ENCODE measurements at regions not wholly inside any gene's neighbourhood (a gene's known extent, or its start where the extent isn't known, plus 50 kb on each side); places are given as distances from the start of the nearest gene placed in this dataset.

DNA sequence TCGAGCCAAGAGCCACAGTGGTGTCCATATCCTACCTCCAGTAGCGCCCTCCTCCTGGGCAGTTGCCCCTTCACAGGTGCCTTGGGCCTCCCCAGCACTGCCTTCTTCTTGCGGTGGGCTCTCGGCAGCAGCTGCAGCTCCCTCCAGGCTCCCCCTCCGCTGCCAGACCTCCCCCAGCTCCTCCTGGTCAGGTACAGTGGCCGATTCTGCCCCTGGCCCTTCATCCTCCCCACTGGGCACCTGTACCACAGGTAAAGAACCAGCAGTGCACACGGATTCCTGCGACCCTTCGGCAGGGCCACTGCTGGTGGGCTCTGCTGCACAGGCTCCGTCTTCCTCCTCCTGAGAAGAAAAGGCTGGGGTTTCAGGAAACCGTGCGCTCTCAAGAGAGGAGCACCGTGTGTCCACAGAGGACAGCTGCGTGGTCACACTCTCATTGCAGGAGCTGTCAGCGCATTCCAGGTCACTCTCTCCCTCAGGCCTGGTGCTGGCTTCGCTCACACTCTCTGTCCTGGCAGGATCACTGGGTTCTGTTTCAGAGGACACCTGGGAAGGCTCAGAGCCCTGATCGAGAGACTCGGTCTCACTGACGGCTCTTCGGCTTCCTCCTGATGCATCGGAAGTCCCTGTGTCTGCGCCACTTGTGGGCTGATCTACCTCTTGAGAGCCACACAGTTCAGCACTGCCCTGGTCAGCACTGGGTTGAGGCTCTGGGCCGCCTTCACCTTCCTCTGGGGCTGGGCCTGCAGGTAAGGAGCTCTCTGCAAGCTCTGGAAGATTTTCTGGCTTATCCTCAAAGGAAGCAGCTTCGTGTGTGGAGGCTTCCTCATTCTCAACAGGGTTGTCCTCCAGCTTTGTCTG is 147.4 kb upstream of the STK17B start:
- DNase-seq, result no peak

GRCh38 chr2:196322973-196323810 is 151.8 kb upstream of the STK17B start:
- peak; percentile 61 for DNase-seq

GRCh38 chr2:196324211-196324610 is 152.8 kb upstream of the STK17B start:
- DNase-seq, result peak; percentile 7

- DNase-seq, result no peak
Measured at GRCh38 chr2:196328088-196328680, 156.8 kb upstream of the STK17B start.

DNA sequence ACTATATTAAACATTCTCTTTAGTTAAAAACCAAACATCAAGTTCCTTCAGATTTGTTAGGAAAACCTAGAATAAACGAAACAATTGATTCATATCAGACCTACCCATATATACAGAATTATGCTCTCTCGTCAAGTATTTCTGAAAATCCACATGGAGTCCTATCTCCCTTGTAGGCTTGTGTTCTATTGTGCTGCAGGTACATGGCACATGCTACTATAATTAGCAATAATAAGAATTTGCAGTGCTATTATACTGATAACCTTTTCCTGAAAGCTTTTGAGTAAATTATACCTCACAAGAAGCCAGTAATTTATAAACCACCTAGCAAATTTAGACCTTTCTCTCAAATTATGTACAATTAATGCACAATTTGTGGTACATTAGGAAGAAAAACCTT is 158.6 kb upstream of the STK17B start:
- DNase-seq, result no peak

DNA sequence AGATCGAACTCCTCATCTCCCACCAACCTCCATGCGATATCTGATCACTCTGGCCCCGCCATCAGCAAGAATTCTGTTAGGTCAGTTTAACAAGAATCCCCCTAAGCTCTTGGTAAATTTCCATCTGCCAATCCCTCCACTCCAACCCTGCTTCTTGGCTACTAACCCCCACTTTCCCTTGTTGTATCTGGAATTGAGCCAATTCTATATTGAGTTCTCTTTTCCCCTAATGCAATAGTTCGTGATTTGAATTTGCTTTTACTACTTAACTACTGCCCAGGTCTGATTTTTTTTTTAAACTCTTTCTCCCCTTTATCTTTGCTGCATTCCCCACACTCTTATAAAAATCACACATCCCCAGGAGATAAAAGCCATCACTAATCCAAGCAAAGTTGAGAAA is 159.3 kb upstream of the STK17B start:
- peak; percentile 53 for DNase-seq

- no peak for DNase-seq
Measured at GRCh38 chr2:196331143-196331542, 159.8 kb upstream of the STK17B start.

GRCh38 chr2:196331851-196332250 is 160.5 kb upstream of the STK17B start:
- no peak for DNase-seq

GRCh38 chr2:196333397-196333796 is 162.0 kb upstream of the STK17B start:
- DNase-seq, result no peak

DNA sequence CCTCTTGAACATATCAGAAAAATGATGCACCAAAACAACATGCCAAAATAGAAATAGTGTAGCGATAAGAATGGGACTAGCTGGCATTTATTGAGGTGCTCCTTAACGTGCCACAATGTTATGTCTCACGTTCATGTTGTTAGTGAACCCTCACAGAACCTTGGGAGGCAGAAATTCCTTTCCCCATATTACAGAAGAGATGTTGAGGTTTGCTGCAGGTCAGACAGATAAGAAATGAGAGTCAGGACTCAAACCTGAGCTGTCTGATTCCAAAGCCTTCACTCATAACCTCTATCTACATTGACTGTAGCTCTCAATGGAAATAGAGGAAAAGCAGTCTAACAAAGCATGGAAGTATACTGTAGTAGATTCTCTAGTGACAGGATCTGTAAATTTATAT is 163.3 kb upstream of the STK17B start:
- DNase-seq, result no peak

DNA sequence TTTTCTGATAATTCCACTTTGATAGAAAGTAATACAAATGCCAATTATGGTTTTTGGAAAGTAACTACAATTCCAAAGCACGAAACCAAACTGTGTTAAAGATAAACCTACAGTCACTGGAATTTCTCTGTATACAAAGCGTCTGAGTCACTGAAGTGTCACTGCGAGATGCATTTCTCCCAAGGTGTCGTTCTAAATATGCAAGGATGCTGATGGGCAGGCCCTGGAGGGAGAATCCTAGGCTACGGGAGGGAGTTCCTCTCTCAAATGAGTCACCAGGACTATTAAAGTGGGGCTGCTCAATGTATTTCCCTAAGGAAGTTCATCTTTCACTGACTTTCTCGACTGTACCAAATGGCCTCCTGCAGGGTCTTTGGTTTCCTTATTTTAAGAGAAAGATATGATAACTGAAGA is 163.8 kb upstream of the STK17B start:
- DNase-seq, result no peak

DNA sequence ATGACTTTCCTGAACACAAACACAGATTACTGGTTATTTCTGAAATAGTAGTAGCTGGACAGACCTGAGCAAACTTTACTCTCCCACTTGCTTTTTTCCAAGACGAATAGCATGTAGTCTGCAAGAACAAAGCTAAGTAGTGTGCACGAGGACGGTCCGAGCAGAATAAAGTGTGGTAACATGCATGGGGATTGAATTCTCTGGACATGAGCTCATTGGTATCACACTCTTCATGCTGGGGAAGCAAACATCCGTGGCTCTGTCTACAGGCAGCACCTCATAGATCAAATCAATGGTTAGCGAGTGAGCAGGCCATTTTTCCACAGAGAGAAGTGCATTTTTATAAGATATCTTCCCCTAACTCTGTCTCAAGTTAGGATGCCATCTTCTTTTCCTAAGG is 164.8 kb upstream of the STK17B start:
- no peak for DNase-seq

GRCh38 chr2:196336715-196337114 is 165.3 kb upstream of the STK17B start:
- no peak for DNase-seq

DNA sequence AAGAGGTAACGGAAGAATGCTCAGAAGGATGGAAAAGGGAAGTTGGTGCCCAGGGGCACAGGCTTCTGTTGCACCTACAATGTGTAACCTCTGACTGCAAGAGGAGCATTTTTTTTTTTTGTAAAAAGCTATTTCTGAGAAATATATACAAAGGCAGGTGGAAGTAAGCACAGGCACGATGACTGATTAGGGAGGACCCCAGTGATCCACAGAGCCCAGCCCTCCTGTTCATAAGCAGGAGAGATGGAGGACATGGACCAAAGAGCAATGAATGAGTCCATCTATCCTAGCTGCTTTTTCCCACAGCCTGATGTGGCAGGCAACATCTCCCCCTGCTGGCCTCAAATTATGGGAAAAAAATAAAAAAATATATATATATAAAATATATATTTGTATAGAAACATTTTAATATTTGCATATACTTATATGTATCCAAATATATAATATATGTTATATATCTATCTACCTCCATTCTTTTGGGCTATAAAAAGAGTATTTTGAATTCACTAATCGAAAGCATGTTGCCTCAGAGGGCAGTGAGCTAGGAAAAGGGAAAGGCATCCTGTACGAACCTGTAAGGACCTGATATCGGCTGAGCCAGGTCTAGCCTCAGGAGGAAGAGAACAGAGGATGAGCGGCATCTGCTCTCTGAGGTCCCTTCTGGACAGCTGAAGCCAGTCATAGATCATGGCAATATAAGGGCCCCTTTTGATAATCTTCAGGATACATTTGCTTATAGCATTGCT is 166.0 kb upstream of the STK17B start:
- peak; percentile 47 for DNase-seq

GRCh38 chr2:196338440-196338839 is 167.1 kb upstream of the STK17B start:
- DNase-seq, result no peak

DNA sequence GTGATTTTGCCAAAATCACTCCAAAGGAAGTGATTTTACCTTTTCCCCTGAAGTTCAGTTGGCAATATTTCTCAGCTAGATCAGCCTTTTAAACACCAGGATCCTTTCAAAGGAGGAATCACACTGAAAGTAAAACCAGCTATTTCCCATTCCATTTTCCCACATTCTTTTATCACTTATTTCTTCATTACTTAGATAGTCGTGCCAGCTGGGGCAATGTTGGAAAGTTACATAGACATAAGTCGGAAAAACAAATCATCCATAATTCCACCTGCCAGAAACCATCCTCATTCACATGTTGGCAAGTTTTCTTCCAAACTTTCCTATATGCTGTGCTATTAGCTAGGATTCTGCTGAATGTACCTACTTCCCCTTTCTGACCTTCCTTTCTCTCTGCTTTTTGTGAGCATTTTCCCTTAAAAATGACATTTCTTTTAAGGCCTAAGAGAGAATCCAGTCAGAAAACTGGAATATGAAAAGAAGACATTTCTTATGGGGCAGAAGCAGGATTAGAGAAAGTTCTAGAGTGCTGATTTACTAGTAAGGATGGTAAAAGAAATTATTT is 170.0 kb upstream of the STK17B start:
- no peak for DNase-seq

- no peak for DNase-seq
Measured at GRCh38 chr2:196344397-196344796, 173.0 kb upstream of the STK17B start.

DNA sequence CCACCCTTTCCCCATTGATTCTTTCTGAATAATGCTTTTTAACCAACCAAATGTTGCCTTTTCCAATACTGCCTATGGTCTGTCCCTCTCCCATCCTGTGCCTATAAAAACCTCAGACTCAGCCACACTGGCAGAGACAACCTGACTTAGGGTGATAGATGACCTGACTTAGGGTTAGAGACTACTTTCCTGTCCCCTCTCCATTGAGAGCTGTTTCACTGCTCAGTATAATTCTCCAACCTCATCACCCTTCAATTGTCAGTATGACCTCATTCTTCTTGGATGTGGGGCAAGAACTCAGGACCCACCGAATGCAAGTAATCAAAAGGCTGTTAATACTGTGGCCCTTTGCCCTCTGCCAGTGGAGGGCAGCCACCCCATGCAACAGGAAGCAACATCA is 182.3 kb upstream of the STK17B start:
- DNase-seq, result no peak

- no peak for DNase-seq
Measured at GRCh38 chr2:196354186-196354585, 182.8 kb upstream of the STK17B start.

DNA sequence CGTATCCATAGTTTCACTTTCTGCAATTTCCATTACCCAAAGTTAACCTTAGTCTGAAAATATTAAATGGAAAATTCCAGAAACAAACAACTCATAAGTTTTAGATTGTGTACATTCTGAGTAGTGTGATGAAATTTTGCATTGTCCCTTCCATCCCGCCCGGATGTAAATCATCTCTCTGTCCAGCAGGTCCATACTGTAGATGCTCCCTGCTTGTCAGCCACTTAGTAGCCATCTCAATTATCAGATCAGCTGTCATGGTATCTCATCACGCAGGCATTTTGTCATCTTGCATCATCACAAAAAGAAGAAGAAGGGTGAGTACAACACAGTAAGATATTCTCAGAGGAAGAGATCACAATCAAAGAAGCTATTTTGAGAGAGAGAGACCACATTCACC is 185.0 kb upstream of the STK17B start:
- no peak for DNase-seq

DNA sequence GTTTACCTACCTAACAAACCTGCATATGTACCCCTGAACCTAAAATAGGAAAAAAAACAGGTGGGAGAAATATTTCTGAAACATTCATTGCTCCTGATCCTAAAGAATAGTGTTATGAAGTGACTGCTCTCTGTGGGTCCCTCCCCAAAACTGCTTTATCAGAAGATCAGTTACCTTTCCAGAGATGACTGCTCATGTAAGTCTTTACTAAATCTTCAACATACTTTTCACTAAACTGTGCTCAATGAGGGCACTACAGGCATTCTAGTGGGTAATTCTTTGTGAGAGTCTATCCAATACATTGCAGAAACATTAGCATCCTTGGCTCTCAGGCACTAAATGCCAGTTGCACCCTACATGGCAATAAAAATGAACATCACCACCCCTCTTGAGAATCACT is 189.3 kb upstream of the STK17B start:
- DNase-seq, result no peak

DNA sequence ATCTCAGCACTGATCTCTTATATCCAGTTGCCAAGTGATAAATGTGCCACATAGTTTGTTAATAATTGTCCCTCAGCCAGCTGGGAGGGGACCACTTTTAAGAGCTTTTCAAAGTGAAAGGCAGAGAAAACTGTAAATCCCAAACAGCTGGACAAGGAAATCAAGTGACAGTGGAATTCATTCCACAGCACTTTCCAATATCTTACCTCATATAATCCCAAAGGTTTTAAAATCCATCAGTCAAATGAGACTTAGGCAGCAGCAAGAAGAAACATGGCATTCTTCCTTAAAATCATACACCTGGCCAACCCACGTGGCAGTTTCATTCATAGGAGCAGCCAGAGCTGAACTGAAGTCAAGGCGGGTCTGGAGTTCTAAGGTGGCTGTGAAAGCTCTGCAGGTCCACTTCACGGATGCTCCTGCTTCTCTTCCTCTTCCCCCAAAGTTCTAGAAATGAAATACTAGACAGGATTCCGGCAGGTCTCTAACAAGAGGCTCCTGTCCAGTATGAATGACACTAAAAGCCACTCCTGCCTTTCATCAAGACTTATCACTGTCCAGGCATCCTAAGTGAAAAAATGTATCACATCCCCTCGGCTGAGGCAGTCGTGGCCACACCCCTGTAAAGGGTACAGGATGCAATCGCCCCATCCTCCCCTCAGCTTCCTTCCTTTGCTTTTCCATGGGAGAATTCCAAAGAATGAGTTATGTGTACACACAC is 190.4 kb upstream of the STK17B start:
- no peak for DNase-seq

All from NCI-H82 (cell line).